ENCODE measurements at regions not wholly inside any gene's neighbourhood (a gene's known extent, or its start where the extent isn't known, plus 50 kb on each side); places are given as distances from the start of the nearest gene placed in this dataset.
A peak's percentile ranks its signal among the peaks of the same experiment; 100 is the strongest.

DNA sequence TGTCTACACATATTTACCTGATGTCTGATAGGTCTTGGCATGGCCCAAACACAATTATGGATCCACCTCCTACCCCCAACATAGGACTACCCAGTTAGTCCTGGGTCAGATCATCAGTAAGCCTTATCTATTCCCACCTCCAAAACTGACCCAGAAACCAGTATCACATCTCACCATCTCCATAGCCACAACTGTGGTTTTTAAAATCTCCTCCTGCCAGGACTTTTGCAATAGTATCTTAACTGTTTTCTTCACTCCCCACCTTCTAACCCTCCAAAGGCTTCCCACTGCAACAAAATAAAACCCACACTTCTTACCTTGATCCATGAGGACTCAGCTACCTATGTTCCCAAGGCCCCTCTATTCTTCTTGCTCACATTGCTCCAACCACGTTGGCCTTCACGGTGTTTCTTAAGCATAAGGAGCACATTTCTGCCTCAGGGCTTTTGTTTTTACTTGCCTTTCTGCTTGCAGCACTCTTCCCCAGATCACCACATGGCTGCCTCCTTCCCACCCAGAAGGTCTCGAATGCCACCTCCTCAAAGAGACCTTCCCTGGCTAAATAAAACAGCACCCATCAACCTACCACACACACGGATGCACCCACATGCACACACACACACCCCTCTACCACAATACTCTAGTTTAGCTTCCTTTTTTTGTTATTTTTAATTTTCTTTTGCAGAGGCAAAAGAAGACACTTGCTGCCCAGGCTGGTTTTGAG, 125.9 kb upstream of the SLC1A4 start:
- no peak for DNase-seq (ENCODE audit: low read depth)
- no peak overlapping the region for H3K4me3 ChIP-seq (ENCODE audit: low read length)
- TF ChIP-seq, protein P1, sequence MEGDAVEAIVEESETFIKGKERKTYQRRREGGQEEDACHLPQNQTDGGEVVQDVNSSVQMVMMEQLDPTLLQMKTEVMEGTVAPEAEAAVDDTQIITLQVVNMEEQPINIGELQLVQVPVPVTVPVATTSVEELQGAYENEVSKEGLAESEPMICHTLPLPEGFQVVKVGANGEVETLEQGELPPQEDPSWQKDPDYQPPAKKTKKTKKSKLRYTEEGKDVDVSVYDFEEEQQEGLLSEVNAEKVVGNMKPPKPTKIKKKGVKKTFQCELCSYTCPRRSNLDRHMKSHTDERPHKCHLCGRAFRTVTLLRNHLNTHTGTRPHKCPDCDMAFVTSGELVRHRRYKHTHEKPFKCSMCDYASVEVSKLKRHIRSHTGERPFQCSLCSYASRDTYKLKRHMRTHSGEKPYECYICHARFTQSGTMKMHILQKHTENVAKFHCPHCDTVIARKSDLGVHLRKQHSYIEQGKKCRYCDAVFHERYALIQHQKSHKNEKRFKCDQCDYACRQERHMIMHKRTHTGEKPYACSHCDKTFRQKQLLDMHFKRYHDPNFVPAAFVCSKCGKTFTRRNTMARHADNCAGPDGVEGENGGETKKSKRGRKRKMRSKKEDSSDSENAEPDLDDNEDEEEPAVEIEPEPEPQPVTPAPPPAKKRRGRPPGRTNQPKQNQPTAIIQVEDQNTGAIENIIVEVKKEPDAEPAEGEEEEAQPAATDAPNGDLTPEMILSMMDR (conservative IDR thresholded peaks at IDR 0.05; ENCODE audit: low read length) = no peak

DNA sequence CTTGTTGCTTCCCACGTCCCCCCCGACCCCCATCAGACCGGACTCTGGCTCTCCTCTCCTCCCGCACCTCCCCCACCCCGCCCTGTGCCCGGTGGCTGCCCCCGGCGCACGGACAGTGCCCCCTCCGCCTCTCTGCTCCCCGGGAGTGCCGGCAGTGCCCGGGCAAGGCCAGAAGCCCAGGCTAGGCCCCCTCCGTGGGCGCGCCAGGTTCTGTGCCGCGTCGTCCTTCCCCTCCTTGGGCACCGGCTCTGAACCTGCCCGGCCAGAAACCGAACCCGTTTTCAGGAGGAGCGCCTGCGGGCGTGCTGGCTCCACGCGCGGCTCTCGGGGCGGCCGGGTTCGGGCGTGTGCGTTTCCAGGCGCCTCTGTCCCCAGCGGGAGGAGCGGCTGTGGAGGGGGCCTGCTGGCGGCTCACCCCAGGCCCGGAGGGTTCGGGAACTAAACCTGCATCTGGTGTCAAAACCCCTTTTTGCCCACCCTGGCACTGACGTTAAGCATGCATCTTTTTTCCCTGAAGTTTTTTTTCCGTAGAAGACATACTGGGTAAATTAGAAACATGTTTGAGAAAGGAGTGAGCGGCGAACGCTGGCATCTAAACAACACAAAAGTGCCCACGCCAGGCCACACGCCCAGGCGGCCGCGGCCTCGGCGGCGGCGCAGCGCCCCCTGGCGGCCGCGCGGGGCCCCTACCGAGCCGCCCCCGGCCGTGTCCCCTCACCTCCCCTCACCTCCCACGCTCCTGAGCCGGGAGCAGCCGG, 123.9 kb upstream of the SLC1A4 start:
- peak overlapping the region; percentile 56 for H3K4me3 ChIP-seq (ENCODE audit: low read length)
- TF ChIP-seq, protein P1 (conservative IDR thresholded peaks at IDR 0.05; ENCODE audit: low read length) = peak; percentile 12; the same call in 1 of the 2 replicates
- peak; percentile 81 for DNase-seq (ENCODE audit: low read depth)

DNA sequence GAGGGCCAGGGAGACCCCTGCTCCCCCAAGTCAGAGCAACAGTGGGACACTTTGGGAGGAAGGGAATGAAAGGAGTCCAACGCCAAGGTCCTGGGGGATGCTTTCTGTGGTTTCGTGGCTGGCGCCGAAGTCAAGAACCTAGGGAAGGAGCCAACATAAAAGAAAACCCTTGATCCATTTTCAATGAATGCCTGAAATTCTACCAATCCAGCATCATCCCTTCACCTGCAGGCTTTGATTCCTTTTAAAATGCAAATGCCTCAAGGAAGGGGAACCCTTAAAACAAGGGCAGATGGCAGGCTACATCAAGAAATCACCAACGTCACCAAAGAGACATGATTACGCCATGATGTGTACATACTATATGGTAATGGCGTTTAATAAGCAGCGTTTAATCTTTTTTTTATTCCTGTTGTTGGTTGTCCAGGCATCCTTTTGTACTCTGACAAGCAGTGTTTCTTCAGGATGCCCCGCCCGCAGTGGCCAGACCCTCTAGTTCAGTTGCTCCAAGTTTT, 123.3 kb upstream of the SLC1A4 start:
- DNase-seq (ENCODE audit: low read depth) = no peak
- H3K4me3 ChIP-seq (ENCODE audit: low read length) = peak overlapping the region; percentile 25

DNA sequence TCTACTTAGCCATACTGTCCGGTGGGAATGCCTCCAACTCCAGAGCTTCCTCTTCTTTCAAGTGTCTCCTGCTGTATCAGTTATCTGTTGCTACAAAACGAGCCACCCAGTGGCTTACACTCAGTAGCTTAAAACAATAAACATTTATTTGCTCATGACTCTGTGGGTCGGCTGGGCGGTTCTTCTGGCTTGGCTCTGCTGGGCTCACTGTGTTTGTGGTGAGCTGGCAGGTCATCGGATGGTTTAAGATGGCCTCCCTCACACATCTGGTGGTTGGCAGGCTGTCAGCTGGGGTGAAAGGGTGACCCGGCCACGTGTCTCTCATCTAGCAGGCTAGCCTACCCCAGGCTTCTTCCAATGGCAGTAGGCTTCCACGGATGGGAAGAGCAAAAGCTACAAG, 122.4 kb upstream of the SLC1A4 start:
- DNase-seq (ENCODE audit: low read depth) = peak; percentile 96
- TF ChIP-seq, protein P1 (conservative IDR thresholded peaks at IDR 0.05; ENCODE audit: low read length) = peak; percentile 38
- no peak overlapping the region for H3K4me3 ChIP-seq (ENCODE audit: low read length)

More for the DNA sequence above, 123.3 kb upstream of the SLC1A4 start:
- TF ChIP-seq, protein P1 (conservative IDR thresholded peaks at IDR 0.05; ENCODE audit: low read length) = no peak

DNA sequence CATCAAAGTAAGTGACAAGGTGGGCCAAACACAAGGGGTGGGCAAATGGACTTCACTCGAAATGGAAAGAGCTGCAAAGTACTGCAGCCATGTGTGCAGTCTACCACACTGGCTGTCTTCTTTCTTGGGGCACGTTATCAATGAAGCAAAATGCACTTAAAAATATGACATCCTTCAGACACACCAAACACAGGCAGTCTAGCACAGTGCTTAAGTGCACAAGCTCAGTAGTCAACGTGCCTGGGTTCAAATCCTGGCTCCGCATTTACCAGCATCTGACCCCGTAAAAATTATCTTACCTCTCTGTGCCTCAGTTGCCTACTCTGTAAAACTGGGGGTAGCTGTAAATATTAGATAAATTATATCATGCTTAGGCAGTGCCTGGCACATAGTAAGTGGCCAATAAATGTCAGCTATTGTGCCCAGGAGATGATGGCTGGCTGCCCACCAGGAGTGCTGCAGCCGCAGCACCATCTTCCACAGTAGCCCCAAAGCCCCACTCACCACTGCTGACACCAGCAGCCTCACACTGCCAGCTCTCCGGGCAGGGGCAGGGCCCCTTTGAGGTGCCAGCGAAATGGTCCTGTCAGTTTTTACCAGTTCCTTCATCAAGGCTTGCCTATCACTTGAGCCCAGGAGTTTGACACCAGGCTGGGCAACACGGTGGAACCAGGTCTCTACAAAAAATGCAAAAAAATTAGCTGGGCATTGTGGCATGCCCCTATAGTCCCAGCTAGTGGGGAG, 121.8 kb upstream of the SLC1A4 start:
- TF ChIP-seq, protein P1 (conservative IDR thresholded peaks at IDR 0.05; ENCODE audit: low read length) = no peak
- DNase-seq (ENCODE audit: low read depth) = no peak
- no peak overlapping the region for H3K4me3 ChIP-seq (ENCODE audit: low read length)

DNA sequence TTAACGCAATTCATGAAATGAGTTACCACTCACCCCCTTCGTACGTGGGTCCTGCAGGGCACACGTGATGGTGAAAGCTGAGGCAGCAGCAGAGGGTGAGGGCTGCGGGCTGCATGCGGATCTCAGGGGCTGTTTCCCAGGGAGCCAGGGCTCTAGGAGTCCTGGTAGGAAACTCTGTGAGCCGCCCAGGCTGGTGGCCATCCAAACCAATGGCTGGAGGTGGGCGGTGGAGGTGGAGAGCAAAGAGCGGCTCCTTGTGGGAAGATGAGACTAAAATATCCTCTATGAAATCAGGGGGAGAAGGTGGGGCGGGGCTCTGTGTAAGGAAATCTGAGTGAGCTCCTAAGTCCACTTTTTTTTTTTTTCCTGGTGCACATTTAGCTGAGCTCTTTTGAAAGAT, 120.1 kb upstream of the SLC1A4 start:
- TF ChIP-seq, protein P1 (conservative IDR thresholded peaks at IDR 0.05; ENCODE audit: low read length) = no peak
- H3K4me3 ChIP-seq (ENCODE audit: low read length) = no peak overlapping the region
- no peak for DNase-seq (ENCODE audit: low read depth)

All from AG10803 (cell line).